NOMO-1 treated with dmso at 0.1 percent for 144 hours (cell line): ENCODE measurements at regions not wholly inside any gene's neighbourhood (a gene's known extent, or its start where the extent isn't known, plus 50 kb on each side); places are given as distances from the start of the nearest gene placed in this dataset.

Source experiments
- DNase-seq: peaks from one replicate; lab custom pipeline; 2025; ENCODE audit not compliant: unreplicated experiment; lab: John Stamatoyannopoulos, UW

DNA sequence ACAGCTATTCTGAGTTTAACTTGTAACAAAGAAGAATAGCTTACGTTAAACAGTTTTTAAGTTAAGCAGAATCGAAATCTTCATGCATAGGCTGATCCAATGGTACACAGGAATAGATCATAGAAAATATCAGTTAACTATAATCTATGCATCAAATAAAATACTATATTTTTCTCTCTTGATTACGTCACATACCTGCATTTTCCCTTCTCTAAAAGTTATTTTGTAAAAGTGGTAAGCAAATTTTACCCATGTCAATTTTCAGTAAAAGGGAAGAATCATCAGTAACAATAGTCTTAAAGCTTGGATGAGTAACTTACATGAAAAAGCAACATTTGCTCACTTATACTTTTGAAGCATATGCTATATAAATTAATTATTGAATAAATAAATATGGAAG lies 692.4 kb downstream of the FAT4 start:
- no peak for DNase-seq

DNA sequence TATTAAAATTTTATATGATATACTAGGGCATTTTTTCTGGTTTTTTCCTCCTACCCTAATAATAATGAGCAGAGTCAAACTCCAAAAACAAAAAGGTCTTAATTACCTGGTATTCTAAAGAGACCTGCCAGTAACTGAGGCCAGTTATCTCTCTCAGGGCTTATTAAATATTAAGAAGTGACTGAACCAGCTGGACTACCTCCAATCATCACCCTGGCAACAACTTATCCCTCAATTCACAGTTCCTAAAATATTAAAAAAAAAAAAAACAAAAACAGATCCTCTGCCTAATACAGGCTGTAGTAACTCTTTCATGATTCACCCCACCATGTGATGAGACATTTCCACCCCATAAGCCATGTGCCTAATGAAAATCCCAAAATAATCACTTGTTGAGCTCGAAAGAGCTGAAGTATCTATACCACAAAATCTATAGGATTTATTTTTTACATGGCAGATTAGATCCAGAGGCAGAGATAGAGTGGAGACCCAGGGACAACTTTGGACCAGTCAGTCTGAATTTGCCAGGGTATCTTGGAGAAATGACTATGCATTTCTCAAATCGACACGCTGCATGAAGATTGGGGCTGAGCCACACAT lies 698.0 kb downstream of the FAT4 start:
- no peak for DNase-seq

DNA sequence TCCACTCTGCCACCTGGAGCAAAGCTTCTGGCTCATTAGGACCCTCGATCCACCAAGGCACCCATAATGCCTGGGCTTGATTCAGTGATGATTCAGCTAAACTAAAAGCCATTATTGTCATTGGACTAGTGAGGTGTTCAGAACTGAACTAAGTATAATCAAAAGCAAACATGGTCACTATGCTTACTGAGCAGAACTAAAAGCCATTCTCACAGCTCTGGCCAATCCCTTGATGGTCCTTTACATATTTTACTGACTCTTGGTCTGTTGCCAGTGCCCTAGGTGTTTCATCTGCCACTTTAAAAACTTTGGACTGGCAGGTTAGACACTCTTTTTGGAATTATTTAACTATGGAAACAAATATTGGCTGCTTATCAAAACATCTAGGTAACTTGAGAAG lies 703.5 kb downstream of the FAT4 start:
- DNase-seq, result no peak

DNA sequence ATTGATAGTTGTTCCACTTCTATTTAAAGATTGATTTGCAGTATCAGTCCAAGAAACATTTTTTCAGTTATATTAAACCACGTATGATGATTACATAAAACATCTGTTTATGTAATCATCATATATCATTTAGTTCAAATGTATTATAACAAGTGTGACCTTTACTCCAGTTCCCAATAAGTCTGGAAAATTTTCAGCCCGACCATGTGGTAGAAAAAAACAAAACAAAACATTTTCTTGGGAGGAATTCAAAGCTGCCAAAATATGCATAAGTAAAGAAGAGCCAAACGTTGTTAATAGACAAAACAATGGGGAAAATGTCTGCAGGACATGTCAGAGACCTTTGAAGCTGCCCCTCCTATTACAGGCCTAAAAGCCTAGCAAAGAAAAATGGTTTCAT lies 709.1 kb downstream of the FAT4 start:
- DNase-seq, result no peak

DNA sequence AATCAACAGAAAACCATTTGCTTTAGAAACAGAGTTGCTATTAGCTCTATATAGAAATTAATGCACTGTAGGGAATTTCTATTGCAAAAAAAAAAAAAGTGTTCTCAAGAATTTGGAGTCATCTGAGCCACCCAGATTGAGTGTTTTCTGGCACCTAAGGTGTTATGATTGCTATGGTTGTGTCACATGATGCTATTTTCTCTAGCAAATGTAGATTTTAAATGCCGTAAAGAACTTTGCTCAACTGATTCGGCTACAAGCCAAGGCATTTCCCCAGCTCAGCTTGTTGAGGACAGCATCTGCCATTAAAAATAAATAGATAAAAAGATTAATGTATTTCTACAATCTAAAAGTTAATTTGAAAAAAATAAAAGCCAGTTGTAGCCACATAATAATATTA lies 712.8 kb downstream of the FAT4 start:
- no peak for DNase-seq

DNA sequence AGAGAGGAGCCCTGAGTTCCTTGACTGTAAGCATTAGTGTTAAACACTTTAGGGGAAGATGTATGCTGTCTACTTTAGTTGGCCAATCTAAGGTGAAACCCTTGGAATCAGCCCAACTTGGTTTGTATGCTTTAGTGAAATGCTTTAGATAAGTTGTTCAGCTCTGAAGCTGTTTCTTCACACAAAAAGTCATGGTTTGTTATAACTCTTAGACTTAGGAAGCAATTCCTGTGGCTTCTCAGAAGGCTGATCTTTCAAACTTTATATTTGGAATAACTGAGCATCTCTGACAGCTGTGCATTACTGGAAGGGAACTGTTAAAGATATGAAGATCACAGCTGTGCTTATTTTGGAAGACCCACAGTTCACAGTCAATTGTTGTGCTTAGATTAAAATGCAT lies 714.1 kb downstream of the FAT4 start:
- no peak for DNase-seq

DNA sequence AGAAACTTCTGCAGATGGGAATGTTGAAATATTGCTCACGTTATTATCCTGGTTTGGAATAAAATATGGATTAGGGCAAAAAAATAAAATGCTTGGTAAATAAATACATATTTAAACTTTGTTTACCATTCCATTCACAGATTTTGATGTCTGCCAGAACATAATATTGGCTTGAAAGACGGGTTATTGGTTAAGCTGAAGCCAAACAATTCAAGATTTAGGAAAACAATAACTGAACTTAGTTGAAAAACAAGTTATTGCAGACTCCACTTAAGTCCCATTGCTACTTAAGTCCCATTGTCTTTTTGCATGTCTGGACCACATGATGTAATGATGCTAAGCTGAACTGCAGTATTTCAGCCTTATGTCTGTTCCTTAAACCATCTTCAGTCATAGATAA lies 722.5 kb downstream of the FAT4 start:
- no peak for DNase-seq

DNA sequence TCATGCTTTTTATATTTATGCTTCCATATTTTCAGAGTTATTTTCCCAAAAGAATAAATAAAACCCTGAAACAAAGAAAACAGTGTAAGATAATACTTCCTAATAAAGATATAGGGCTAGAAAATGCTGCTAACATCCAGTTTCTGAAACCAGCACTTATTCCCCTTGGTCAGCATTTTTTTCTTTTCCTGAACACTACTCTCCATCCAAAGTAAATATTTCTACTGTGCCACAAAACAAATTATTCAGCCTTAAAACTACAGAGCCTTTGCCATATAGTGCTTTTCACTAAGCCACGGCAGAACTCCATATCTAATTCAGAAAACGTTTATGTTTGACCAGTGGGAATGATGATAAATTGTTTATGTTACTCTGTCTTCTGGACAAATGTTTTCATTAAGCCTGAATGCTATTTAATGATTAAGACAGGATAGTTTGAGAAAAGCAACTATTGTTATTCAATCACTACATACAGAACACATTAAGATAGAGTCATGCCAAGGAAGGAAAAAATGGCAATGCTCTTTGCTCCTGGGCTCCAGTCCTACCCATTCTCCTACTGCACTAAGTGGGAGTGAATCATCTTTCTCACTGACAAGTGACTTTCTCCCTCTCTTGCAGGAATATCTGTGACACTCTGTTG lies 723.9 kb downstream of the FAT4 start:
- no peak for DNase-seq

DNA sequence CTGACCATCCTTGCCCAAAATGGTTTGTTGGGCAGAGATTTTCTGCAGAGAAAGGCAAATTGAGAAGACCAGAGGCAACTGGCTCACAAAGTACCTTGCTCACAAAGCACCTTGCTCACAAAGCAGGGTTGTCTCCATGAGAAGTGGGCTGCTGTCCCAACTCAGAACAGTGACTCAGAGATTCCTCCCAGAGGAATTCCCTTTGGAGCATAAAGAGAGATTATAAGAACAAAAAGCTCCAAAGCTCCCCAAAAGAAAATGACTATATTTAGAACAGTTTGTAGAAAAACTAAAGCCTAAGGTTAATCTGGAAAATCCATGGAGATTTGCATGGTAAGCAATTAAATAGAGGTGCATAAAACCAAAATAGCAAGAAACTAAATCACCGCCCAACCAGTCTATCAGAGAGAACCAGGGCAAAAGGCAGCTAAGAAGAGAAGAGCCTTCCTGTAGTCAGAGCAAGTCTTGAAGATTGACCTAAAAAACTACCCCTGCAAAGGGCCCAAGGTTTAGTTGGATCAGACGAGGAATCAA lies 731.4 kb downstream of the FAT4 start:
- DNase-seq, result no peak

DNA sequence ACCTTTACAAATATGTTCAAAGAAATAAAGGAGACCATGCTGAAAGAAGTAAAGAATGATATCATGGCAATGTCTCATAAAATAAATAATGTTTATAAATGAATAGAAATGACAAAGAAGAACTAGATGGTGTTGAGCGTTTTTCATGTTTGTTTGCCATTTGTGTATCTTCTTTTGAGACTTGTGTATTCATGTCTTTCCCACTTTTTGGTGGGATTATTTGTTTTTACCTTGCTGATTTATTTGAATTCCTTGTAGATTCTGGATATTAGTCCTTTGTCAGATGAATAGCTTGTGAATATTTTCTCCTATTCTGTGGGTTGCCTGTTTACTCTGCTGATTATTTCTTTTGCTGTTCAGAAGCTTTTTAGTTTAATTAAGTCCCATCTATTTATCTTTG lies 732.4 kb downstream of the FAT4 start:
- DNase-seq, result no peak

DNA sequence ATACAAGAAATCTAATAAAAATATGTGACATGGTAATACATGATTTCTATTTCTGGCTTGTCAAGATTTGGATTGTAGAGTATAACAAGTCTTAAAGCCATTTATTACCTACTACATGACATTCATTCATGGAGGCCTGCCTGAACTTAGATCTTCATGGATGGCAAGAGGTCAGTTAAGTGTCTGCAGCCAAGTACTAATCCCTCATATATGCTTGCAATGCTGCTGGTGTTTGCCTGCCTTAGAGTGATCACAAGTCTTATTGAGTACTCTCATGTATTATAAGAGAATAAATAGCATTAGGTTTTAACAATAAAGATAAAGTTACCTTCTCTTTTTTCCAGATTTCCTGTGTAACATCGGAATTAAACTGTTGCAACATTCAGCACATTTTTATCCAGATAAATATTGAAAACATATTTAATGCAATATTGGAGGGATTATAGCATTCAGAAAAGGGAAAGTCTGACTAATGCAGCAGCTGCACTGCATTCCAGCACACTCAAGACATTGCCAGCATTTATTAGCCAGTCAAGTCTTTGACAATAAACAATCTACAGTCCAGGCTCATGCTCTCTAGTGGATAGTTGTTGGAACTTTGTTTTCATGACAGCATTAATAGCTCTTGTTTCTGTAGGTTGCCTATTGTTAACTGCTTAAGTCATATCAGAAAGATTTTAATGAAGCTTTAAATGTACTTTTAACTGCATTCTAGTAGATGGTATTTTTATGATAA lies 737.1 kb downstream of the FAT4 start:
- DNase-seq, result no peak

DNA sequence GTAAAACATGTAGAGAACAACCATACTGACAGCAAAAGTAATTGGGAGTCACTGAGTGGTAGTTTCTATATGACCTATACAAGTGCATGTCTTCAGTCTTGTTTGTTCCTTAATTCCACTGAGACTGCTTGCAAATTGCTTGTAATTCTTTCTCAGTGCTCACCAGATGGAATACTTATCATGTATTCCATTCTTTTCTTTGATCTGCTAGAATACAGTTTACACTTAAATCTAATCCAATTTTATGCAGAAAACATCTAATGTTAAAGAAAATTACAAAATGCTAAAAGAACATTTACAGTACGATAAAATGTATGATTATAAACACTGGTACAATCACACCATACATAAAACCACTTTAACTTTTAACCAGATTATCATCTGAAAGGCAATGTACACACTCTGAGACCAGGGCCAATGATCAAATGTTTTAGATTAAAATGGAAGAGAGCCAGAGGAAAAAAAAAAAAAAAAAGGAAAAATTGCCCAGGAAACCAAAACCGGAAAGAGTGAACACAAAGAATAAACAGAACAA lies 741.4 kb downstream of the FAT4 start:
- DNase-seq, result no peak

DNA sequence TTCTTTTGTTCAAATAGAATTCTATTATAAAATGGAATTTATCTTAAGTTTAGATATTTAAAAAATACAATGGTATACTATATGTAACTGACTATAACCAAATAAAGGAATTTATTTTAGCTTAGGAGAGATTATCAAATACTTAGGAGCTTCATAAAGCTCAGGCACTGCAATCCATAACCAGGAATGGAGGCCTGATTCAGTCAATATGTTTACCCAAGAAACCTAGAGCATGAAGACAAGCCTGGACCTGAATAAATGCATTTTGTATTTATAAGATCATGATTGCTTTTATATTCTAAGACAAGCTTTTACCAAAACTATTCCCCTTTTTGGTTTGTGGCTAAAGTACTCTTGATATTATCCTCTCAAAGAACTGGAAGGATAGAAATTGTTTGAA lies 742.6 kb downstream of the FAT4 start:
- DNase-seq, result no peak

DNA sequence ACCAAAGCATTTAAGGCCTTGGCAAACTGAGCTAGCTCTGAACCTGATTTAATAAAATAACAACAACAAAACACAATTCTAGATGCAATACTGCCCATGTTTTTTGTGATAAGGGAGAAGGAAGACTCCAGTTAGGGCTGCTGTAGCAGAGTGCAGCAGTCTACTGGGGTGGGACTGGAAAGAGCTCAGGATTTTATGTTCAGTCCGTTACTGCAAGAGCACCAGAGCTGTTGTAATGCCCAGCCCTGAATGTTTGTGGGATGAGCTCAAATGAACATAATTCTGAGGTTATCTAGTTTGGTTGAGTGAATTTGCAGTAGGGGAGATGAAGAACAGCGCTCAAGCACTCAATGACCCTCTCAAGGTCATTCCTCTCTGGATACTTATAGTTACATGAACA lies 743.8 kb downstream of the FAT4 start:
- no peak for DNase-seq

DNA sequence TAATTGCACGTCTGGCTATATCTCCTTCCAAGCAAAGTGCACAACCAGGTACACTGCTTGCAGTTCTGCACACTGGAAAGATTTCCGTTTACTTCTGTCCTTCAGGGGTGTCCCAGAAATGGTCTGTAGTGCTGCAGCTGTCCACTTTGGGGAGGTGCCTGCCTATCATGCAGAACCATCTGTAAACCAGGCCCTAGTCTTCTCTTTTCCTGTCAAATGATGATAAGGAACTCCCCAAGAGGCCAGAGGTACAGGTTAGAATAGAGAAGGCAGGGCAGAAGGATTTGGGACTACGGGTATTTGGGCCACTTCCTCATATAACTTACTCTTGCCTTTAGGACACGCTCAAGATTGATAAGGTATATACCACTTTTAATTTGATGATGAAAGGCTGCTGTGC lies 746.9 kb downstream of the FAT4 start:
- DNase-seq, result no peak

DNA sequence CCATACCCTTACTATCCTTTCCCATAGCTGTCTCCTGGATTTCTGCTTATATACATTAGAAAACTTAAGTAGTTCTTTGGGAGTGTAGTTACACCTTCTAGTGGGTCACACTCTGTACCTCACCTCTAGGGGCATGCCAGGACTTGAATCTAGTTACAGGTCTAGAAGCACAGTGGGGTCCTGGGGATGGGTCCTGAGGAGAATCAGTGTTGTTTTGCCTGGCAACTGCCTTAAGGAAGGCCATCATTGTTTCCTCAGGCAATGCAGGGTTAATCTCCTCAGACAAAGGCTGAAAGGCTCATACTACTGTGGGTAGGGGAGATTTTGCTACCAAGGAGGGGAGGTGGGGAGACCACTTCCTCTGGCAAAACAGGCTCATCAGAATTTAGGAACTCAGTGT lies 750.3 kb downstream of the FAT4 start:
- no peak for DNase-seq

DNA sequence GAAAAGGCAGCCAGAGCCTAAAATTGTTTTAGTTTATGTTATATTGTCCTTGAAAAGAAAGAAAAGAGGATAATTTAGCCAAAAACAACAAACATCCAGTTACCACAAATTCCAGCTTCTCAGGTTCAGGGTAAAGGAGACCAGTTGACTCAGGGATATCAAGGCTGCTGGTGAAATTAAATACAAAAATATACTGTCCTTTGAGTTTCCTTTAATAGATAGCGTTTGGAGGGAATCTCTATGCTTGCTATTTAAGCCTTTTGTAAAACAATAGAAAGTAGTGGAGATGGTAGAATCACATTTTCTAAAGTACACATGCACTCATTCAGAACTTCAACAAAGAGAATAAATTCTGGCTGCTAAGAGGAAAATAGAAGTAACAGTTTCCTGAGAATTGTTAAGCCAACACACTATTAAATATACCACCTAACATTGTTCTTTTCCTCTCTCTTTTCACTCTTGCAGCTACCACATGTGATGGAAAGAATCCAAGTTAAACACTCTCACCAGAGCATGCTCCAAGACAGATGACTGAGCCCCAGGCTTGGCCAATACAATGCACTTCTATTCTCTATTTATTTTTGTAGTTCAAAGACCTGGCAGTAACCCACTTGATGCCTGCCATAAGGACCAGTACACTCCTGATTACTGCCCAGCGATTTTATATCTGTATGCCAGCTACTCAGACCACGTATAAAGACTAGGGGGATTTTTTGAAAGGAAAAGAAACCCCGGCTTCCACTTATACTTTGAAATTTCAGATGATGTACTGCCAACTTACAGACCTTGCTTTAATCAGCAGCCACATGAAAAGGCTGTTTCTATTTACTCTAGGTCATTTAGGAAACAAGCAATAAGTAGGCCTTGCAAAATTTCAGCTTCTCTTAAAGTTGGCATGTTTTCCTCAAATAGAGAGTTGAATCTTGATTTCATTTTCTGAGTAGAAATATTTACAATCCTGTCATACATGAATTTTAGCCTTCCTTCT lies 756.9 kb downstream of the FAT4 start:
- DNase-seq, result no peak

DNA sequence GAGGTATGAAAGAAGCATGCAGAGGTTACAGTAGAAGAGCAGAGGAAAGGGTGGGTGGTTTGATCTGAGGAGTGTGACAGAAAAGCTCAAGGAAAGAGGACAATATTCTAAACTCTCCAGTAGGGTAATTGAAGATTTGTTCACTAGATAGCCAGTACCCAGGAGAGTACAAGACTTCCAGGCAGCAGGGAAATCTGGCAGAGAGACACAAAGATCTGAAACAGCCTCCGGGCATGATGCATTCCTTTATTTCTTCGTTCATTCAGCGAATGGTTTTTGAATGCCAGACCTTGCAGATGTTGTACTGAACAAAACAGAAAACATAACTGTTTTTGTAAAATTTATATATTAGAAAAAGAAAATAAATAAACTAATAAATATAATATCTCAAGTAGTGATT lies 766.6 kb downstream of the FAT4 start:
- DNase-seq, result no peak

DNA sequence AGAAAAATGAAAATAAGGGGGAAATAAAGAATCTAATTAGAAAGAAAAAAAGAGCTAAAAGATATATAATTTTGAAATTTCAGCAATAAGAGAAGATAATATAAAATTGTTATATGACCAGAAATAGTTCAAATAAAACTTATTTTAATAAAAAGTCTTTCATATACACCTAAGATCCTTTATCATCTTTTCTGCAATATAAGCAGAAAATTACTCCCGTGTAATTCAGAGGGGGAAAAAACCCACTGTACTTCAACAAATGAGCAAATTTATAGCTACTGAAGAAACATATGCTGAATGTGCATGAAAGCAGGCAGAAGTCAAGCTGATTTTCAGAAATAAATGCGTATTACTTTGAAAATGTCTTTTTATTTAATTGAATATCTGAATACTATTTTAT lies 771.3 kb downstream of the FAT4 start:
- no peak for DNase-seq

DNA sequence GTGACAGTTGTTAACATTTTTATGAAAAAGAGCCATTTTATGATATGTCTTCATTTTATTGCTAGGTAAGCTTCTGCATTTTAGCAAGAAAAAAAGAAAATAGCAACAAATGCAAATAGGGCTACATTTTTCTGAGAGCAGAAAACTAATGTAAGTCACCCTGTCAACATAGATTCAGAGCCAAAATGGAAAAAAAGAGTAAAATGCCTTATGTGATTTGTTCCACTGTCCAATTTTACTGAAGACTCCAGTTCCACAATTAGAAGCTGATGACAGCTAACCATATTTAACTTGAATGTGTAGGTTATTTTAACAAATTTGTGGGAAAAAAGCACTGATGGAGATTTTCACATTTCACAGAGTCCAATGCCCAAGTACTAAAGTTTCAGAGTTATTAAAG lies 772.3 kb downstream of the FAT4 start:
- DNase-seq, result no peak
